ENCODE measurements at regions not wholly inside any gene's neighbourhood (a gene's known extent, or its start where the extent isn't known, plus 50 kb on each side); places are given as distances from the start of the nearest gene placed in this dataset.

DNA sequence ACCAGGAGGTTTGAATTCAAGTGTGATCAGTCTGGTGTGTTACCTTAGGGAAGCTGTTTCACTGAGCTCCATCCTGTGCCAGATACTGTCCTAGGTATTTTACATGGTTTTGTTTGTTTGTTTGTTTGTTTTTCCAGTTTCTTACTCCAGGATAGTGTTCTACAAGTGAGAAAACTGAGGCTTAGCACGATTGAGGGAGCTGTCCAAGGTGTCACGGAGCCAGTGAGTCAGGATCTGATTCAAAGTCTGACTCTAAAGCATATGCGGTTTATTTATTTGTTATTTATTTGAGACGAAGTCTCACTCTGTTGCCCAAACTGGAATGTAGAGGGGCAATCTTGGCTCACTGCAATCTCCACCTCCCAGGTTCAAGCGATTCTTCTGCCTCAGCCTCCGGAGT, 79.7 kb upstream of the GNG2 start:
- TF ChIP-seq POLR2AphosphoS5 (IDR thresholded peaks at IDR 0.05; ENCODE audit: insufficient read depth in 1 of 2, low read depth in 1 of 2) (no peak), POLR2A (IDR thresholded peaks at IDR 0.05) (no peak)
- TF ChIP-seq, protein P1, sequence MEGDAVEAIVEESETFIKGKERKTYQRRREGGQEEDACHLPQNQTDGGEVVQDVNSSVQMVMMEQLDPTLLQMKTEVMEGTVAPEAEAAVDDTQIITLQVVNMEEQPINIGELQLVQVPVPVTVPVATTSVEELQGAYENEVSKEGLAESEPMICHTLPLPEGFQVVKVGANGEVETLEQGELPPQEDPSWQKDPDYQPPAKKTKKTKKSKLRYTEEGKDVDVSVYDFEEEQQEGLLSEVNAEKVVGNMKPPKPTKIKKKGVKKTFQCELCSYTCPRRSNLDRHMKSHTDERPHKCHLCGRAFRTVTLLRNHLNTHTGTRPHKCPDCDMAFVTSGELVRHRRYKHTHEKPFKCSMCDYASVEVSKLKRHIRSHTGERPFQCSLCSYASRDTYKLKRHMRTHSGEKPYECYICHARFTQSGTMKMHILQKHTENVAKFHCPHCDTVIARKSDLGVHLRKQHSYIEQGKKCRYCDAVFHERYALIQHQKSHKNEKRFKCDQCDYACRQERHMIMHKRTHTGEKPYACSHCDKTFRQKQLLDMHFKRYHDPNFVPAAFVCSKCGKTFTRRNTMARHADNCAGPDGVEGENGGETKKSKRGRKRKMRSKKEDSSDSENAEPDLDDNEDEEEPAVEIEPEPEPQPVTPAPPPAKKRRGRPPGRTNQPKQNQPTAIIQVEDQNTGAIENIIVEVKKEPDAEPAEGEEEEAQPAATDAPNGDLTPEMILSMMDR (IDR thresholded peaks at IDR 0.05): no peak
- Histone ChIP-seq H3K36me3 (no peaks in the 10 kb centered on the region), H3K27me3 (no peaks in the 10 kb centered on the region), H3K4me1 (peaks cover 6% of the 10 kb centered on the region), H3K4me3 (no peak overlapping the region), H3K9me3 (no peaks in the 10 kb centered on the region), H3K27ac (no peak overlapping the region)
- intact Hi-C loops (cut with DNase I): no loop called here
- DNase-seq (ENCODE audit: extremely low spot score in 2 of 2): no peak

DNA sequence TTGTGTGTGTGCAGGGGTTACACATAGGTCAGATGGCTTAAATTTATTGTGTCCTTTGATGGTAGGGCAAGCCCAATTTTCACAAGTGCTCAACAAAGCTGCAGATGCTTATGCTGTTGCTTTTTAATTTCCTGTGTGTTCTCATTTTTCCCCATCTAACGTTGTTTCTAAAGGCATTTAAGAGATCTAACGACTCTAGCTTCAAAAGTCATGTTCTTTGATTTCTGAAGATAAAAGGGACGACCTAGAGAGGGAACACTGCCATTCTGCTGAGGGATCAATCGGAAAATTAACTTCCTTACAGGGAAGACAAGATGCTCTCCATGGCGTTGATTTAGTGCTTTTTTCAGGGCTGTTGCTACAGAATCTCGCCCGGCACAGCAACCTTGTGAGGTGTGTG, 79.0 kb upstream of the GNG2 start:
- intact Hi-C loops (cut with DNase I): no loop called here
- no peaks in the 10 kb centered on the region for H3K27me3 ChIP-seq
- H3K36me3 ChIP-seq: no peaks in the 10 kb centered on the region
- TF ChIP-seq, protein P1 (IDR thresholded peaks at IDR 0.05): no peak
- TF ChIP-seq POLR2A (IDR thresholded peaks at IDR 0.05): no peak
- TF ChIP-seq POLR2AphosphoS5 (IDR thresholded peaks at IDR 0.05; ENCODE audit: insufficient read depth in 1 of 2, low read depth in 1 of 2): no peak
- no peak for DNase-seq (ENCODE audit: extremely low spot score in 2 of 2)
- no peaks in the 10 kb centered on the region for H3K9me3 ChIP-seq
- H3K4me1 ChIP-seq: no peaks in the 10 kb centered on the region
- H3K4me3 ChIP-seq: no peak overlapping the region
- no peak overlapping the region for H3K27ac ChIP-seq

DNA sequence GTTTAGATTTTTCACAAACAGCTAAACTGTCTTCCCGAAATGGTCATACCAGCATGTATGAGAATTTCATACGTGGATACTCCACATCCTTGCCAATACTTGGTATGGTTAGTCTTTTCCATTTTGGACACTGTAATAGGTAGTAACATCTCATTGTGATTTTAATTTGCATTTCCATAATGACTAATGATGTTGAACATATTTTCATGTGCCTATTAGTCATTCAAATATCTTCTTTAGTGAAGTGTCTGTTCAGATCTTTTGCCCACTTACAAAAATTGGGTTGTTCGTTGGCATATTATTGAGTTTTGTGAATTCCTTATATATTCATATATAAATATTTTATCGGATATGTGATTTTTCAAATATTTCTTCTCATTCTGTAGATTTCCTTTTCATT, 78.0 kb upstream of the GNG2 start:
- no peaks in the 10 kb centered on the region for H3K27me3 ChIP-seq
- no peak overlapping the region for H3K4me3 ChIP-seq
- TF ChIP-seq POLR2A (IDR thresholded peaks at IDR 0.05) (no peak), POLR2AphosphoS5 (IDR thresholded peaks at IDR 0.05; ENCODE audit: insufficient read depth in 1 of 2, low read depth in 1 of 2) (no peak)
- TF ChIP-seq, protein P1 (IDR thresholded peaks at IDR 0.05): no peak
- no peak overlapping the region for H3K27ac ChIP-seq
- H3K9me3 ChIP-seq: no peaks in the 10 kb centered on the region
- no peaks in the 10 kb centered on the region for H3K36me3 ChIP-seq
- intact Hi-C loops (cut with DNase I): no loop called here
- H3K4me1 ChIP-seq: no peaks in the 10 kb centered on the region
- DNase-seq (ENCODE audit: extremely low spot score in 2 of 2): no peak

DNA sequence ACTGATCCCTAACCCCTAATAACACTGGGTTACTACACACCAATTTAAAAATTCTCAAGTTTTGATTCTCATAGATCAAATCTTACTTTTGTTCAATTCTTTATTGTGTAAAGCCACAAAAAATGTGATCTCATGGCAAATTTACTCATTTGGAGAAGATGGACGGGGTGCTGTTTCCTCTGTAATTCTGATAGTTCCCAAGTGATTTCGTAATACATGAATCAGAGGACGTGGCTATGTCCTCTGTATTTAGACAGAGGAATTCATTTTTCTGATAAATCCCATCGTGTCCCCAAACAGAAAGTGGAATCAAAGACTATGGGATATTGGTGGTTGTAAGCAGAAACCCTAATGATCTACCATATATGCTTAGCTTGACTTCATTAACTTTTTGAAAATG, 76.6 kb upstream of the GNG2 start:
- no peak overlapping the region for H3K4me3 ChIP-seq
- H3K27me3 ChIP-seq: no peaks in the 10 kb centered on the region
- intact Hi-C loops (cut with DNase I): no loop called here
- TF ChIP-seq, protein P1 (IDR thresholded peaks at IDR 0.05): no peak
- TF ChIP-seq POLR2A (IDR thresholded peaks at IDR 0.05): no peak
- TF ChIP-seq POLR2AphosphoS5 (IDR thresholded peaks at IDR 0.05; ENCODE audit: insufficient read depth in 1 of 2, low read depth in 1 of 2): no peak
- H3K36me3 ChIP-seq: no peaks in the 10 kb centered on the region
- H3K27ac ChIP-seq: no peak overlapping the region
- no peak for DNase-seq (ENCODE audit: extremely low spot score in 2 of 2)
- H3K9me3 ChIP-seq: no peaks in the 10 kb centered on the region
- H3K4me1 ChIP-seq: no peaks in the 10 kb centered on the region

DNA sequence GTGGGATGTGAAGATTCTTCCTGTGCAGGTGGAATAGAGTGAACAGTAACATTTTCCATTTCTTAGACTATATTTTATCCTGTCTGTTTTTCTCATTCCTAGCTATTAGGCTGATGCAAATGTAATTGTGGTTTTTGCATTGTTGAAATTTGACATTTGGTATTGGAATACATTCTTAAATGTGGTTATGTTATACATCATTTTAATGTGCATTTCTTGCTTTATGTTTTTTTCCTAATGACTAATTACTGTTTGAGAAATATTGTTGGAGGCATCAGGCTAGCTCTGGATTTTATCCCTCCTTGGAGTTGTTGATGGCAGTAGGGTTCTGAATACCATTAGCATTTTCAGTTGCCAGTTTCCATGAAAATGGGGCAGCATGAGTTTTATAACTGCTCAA, 75.9 kb upstream of the GNG2 start:
- H3K4me1 ChIP-seq: no peaks in the 10 kb centered on the region
- H3K9me3 ChIP-seq: no peaks in the 10 kb centered on the region
- H3K36me3 ChIP-seq: no peaks in the 10 kb centered on the region
- H3K4me3 ChIP-seq: no peak overlapping the region
- H3K27ac ChIP-seq: no peak overlapping the region
- intact Hi-C loops (cut with DNase I): no loop called here
- DNase-seq (ENCODE audit: extremely low spot score in 2 of 2): no peak
- H3K27me3 ChIP-seq: no peaks in the 10 kb centered on the region
- TF ChIP-seq POLR2A (IDR thresholded peaks at IDR 0.05): no peak
- TF ChIP-seq, protein P1 (IDR thresholded peaks at IDR 0.05): no peak
- no peak for TF ChIP-seq POLR2AphosphoS5 (IDR thresholded peaks at IDR 0.05; ENCODE audit: insufficient read depth in 1 of 2, low read depth in 1 of 2)

All from vagina (tissue), 2 donors.